T-cell (primary cell): ENCODE measurements at regions not wholly inside any gene's neighbourhood (a gene's known extent, or its start where the extent isn't known, plus 50 kb on each side); places are given as distances from the start of the nearest gene placed in this dataset.

Experiments
- ATAC-seq, 4 experiments: fragments of 200-7000 bp in 3 of 4; fragments of 150-1000 bp in 1 of 4; cut with Tn5 transposase; replicated peaks in 1 of 4; 1 replicate in 3 of 4; 2 replicates in 1 of 4; pipeline ENCODE4 v1.10.0; 2021; ENCODE audit warnings: moderate library complexity in 3 of 4, mild to moderate bottlenecking in 2 of 4, moderate number of reproducible peaks in 1 of 4
- CTCF ChIA-PET, 2 donors: fragments of 300-600 bp; sonication (Branson Sonifier 250); formaldehyde crosslinking; loops; one replicate each; lab custom pipeline; 2022; ENCODE audit warnings: antibody characterized with exemption in 2 of 2; lab: Charles Lee
- POLR2A ChIA-PET, 2 donors: fragments of 300-600 bp; sonication (Branson Sonifier 250); formaldehyde crosslinking; loops; one replicate each; lab custom pipeline; 2022; ENCODE audit warnings: antibody characterized with exemption in 2 of 2; lab: Charles Lee
- DNase-seq, 35 experiments: peaks; one replicate each; pipeline versions ENCODE4 v3.0.0 to v3.0.0-alpha.2; 2013 to 2023
- H3K27ac ChIP-seq: one replicate; pipeline ENCODE4 v1.5.1; 2013; ENCODE audit warnings: low read length
- H3K27me3 ChIP-seq, 2 experiments: replicated peaks in 1 of 2; 1 replicate in 1 of 2; 2 replicates in 1 of 2; pipeline versions ENCODE4 v1.6.1 to v1.7.0; 2013; ENCODE audit warnings: low read length in 1 of 2, mixed read lengths in 1 of 2; ENCODE audit not compliant: control insufficient read depth in 2 of 2, insufficient read depth in 2 of 2; ENCODE audit errors: extremely low read depth in 1 of 2
- H3K36me3 ChIP-seq, 2 donors: 1 replicate in 1 of 2; 2 replicates in 1 of 2; pipeline versions ENCODE4 v1.6.1 to v1.7.0; 2013; ENCODE audit warnings: low read length in 1 of 2; ENCODE audit not compliant: control insufficient read depth in 2 of 2, insufficient read depth in 1 of 2; ENCODE audit errors: extremely low read depth in 1 of 2
- H3K4me1 ChIP-seq, 2 experiments: 1 replicate in 1 of 2; 2 replicates in 1 of 2; pipeline versions ENCODE4 v1.6.1 to v1.7.0; 2013; ENCODE audit warnings: low read length in 2 of 2, mixed read lengths in 1 of 2; ENCODE audit not compliant: insufficient read depth in 2 of 2, control insufficient read depth in 1 of 2; ENCODE audit errors: extremely low read depth in 1 of 2
- H3K4me3 ChIP-seq, 2 donors: 1 replicate in 1 of 2; 2 replicates in 1 of 2; pipeline versions ENCODE4 v1.5.1 to v1.7.0; 2013; ENCODE audit warnings: mild to moderate bottlenecking in 2 of 2, low read length in 1 of 2, moderate library complexity in 1 of 2; ENCODE audit not compliant: control insufficient read depth in 1 of 2; ENCODE audit errors: extremely low read depth in 1 of 2
- H3K9me3 ChIP-seq: 2 replicates; pipeline ENCODE4 v1.7.0; 2013
- H3K27ac Mint-ChIP-seq, 2 donors: one replicate each; pipeline ENCODE4 v1.8.0; 2020 to 2021; ENCODE audit warnings: mild to moderate bottlenecking in 2 of 2, mixed read lengths in 2 of 2
- H3K27me3 Mint-ChIP-seq, 2 donors: one replicate each; pipeline ENCODE4 v1.8.0; 2021 to 2022; ENCODE audit warnings: mixed read lengths in 2 of 2
- H3K36me3 Mint-ChIP-seq: one replicate; pipeline ENCODE4 v1.8.0; 2021; ENCODE audit warnings: mixed read lengths
- H3K4me1 Mint-ChIP-seq, 3 donors: one replicate each; pipeline ENCODE4 v1.8.0; 2020 to 2022; ENCODE audit warnings: mixed read lengths in 3 of 3, mild to moderate bottlenecking in 1 of 3
- H3K4me3 Mint-ChIP-seq, 3 donors: one replicate each; pipeline ENCODE4 v1.8.0; 2020 to 2022; ENCODE audit warnings: mild to moderate bottlenecking in 3 of 3, mixed read lengths in 3 of 3, moderate library complexity in 3 of 3
- H3K9me3 Mint-ChIP-seq, 3 donors: one replicate each; pipeline ENCODE4 v1.8.0; 2020 to 2022; ENCODE audit warnings: mixed read lengths in 3 of 3
- WGBS: methylation state at CpG from one replicate; pipeline ENCODE4 v1.1.5; 2013; ENCODE audit warnings: missing lambda C conversion rate; ENCODE audit not compliant: insufficient coverage; 5-methylcytosine and 5-hydroxymethylcytosine counted together

DNA sequence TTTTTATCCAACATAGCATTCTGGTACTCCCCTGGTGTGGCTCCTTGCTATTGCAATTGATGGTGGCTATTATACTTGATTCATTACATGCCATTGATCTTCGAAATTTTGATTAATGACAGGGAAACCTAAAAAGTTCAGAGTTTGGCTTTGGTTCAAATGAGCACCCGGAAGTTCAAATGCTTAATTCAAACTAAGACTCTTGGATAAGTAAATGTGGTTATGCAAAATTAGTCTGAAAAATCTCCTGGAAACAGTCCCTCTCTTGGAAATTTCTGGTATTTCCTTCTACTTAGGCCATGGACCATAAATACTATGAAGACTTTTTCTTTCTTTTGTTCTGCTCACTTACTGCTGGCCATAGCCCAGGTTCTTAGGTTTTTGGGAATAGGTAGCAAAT lies 65.3 kb upstream of the SMIM21 start:
- peaks cover 0 to 9% of the 10 kb centered on the region in 2 experiments for H3K27me3 ChIP-seq
- no peaks in the 10 kb centered on the region for H3K9me3 ChIP-seq
- H3K27ac ChIP-seq = no peak overlapping the region
- CTCF ChIA-PET = no interaction called here
- Mint-ChIP-seq H3K27me3 (peaks cover 27 to 30% of the 10 kb centered on the region in 2 donors), H3K4me1 (no peaks in the 10 kb centered on the region), H3K4me3 (no peak overlapping the region), H3K9me3 (no peaks in the 10 kb centered on the region), H3K27ac (no peak overlapping the region), H3K36me3 (no peaks in the 10 kb centered on the region)
- POLR2A ChIA-PET = no interaction called here
- no peaks in the 10 kb centered on the region for H3K4me1 ChIP-seq
- no peaks in the 10 kb centered on the region for H3K36me3 ChIP-seq
- no peak overlapping the region for H3K4me3 ChIP-seq
- ATAC-seq = no peak
- 77% methylated on average over 2 of the region's 2 CpGs for WGBS
- DNase-seq = no peak

DNA sequence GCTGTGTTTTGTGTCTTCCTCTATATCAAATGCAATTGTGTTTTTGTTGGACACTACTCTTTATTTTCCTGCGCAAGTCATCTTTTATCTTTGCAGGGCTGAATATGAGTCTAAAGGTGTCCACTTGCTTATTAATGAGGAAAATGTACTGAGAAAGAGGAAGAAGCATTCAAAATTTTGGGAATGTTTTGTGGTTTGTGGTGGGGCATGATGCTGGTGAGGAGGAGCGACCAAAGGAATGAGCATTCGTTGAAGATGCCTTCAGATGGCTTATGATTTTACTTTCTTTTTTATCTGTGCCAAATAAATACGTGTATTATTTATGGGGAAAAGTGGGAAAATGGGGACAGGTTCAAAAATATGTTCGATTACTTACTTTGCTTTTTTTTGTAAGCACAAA lies 63.9 kb upstream of the SMIM21 start:
- DNase-seq = no peak
- ChIA-PET CTCF (interaction anchor here in 1 of 2 donors (1.1 kb wide), 1 partner anchor 13 kb away, joined by 3 read pairs; no protein-coding TSS in a partner anchor), POLR2A (no interaction called here)
- H3K9me3 ChIP-seq = no peaks in the 10 kb centered on the region
- no peak overlapping the region for H3K27ac Mint-ChIP-seq
- H3K36me3 ChIP-seq = no peaks in the 10 kb centered on the region
- no peaks in the 10 kb centered on the region for H3K4me1 Mint-ChIP-seq
- H3K4me1 ChIP-seq = no peaks in the 10 kb centered on the region
- H3K27ac ChIP-seq = no peak overlapping the region
- H3K4me3 Mint-ChIP-seq = no peak overlapping the region
- 52% methylated on average over 3 of the region's 5 CpGs for WGBS
- no peaks in the 10 kb centered on the region for H3K36me3 Mint-ChIP-seq
- peaks cover 0 to 6% of the 10 kb centered on the region in 2 experiments for H3K27me3 ChIP-seq
- no peak for ATAC-seq
- H3K9me3 Mint-ChIP-seq = no peaks in the 10 kb centered on the region
- H3K27me3 Mint-ChIP-seq = peaks cover 31 to 32% of the 10 kb centered on the region in 2 donors
- no peak overlapping the region for H3K4me3 ChIP-seq

DNA sequence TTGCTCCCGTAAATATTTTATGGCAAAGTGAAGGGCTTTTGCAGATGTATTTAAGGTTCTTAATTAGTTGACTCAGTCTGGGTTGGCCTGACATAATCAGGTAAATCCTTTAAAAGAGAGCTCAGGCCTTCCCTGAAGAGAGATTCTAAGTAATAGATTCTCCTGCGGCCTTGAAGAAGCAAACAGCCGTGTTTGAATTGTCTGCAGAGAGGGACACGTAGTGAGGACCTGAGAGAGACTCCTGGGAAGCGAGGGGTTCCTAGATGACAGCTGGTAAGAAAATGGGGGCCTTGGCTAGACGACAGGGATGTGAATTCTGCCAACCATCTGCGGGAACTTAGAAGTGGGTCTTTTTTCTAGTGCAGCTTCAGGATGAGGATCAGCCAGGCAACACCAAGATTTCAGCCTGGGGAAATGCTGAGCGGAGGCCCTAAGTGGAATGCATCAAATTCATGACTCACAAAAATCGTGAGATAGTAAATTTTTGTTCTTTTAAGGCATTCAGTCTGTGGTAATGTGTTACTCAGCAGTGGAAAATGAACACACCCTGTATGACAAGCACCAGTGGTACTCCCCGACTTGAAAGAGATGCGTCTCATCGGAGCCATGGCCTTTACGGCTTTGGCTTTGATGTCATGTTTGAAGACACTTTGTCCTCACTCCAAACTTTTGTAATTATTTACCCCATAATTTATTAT lies 62.1 kb upstream of the SMIM21 start:
- Mint-ChIP-seq H3K27ac (no peak overlapping the region), H3K27me3 (peaks cover 23 to 30% of the 10 kb centered on the region in 2 donors), H3K4me1 (no peaks in the 10 kb centered on the region), H3K4me3 (no peak overlapping the region), H3K9me3 (no peaks in the 10 kb centered on the region), H3K36me3 (no peaks in the 10 kb centered on the region)
- no peaks in the 10 kb centered on the region for H3K27me3 ChIP-seq
- no peak for ATAC-seq
- H3K36me3 ChIP-seq = no peaks in the 10 kb centered on the region
- no peak overlapping the region for H3K4me3 ChIP-seq
- WGBS = 84% methylated on average over 8 of the region's 13 CpGs
- no peak for DNase-seq
- H3K9me3 ChIP-seq = no peaks in the 10 kb centered on the region
- no peak overlapping the region for H3K27ac ChIP-seq
- CTCF ChIA-PET = no interaction called here
- POLR2A ChIA-PET = no interaction called here
- no peaks in the 10 kb centered on the region for H3K4me1 ChIP-seq

DNA sequence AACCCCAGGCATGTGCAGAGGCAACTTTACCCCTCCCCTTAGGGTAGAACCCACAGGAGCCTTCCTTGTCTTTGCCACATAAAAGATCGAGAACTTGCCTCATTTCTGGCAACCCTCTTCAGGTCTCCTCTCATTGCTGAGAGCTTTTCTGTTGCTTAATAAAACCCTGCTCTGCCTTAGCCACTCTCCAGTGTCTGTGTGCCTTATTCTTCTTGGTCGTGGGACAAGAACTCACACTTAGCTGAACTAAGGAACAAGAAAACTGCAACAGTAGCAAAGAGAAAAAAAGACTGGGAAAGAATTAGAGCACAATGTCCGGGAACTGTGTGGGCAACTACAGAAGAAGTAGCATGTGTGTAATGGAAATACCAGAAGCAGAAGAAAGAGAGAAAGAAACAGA lies 56.2 kb upstream of the SMIM21 start:
- ChIA-PET CTCF (no interaction called here), POLR2A (no interaction called here)
- H3K4me1 ChIP-seq = no peaks in the 10 kb centered on the region
- no peaks in the 10 kb centered on the region for H3K27me3 ChIP-seq
- no peaks in the 10 kb centered on the region for H3K36me3 ChIP-seq
- H3K27ac Mint-ChIP-seq = no peak overlapping the region
- peaks cover 27 to 32% of the 10 kb centered on the region in 2 donors for H3K27me3 Mint-ChIP-seq
- H3K4me3 Mint-ChIP-seq = no peak overlapping the region
- DNase-seq = no peak
- WGBS = 67% methylated on average over 2 of the region's 3 CpGs
- no peak overlapping the region for H3K4me3 ChIP-seq
- H3K36me3 Mint-ChIP-seq = no peaks in the 10 kb centered on the region
- ATAC-seq = no peak
- H3K9me3 Mint-ChIP-seq = peaks cover 0 to 10% (median 0%) of the 10 kb centered on the region in 3 donors
- no peak overlapping the region for H3K27ac ChIP-seq
- H3K4me1 Mint-ChIP-seq = peaks cover 0 to 4% (median 0%) of the 10 kb centered on the region in 3 donors
- H3K9me3 ChIP-seq = no peaks in the 10 kb centered on the region

DNA sequence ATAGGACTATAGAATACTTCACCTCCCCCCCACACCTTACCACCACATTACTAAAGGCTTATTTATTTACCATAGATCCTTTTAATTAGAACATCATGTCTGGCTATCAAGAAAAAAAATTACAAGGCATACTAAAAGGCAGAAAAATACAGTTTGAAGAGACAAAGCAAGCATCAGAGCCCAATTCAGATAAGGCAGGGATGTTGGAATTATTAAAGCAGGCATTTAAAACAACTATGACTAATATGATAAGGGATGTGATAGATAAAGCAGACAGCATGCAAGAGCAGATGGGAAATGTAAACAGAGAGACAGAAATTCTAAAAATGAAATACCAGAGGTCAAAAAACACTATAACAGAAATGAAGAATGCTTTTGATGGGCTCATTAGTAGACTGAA lies 55.4 kb upstream of the SMIM21 start:
- Histone ChIP-seq H3K36me3 (no peaks in the 10 kb centered on the region), H3K27me3 (no peaks in the 10 kb centered on the region), H3K4me1 (no peaks in the 10 kb centered on the region), H3K27ac (no peak overlapping the region), H3K9me3 (no peaks in the 10 kb centered on the region), H3K4me3 (no peak overlapping the region)
- no peak for DNase-seq
- peaks cover 25 to 29% of the 10 kb centered on the region in 2 donors for H3K27me3 Mint-ChIP-seq
- no peak overlapping the region for H3K4me3 Mint-ChIP-seq
- ChIA-PET POLR2A (no interaction called here), CTCF (no interaction called here)
- H3K36me3 Mint-ChIP-seq = no peaks in the 10 kb centered on the region
- no peak overlapping the region for H3K27ac Mint-ChIP-seq
- peaks cover 0 to 10% (median 0%) of the 10 kb centered on the region in 3 donors for H3K9me3 Mint-ChIP-seq
- no peak for ATAC-seq
- H3K4me1 Mint-ChIP-seq = peaks cover 0 to 4% (median 0%) of the 10 kb centered on the region in 3 donors

DNA sequence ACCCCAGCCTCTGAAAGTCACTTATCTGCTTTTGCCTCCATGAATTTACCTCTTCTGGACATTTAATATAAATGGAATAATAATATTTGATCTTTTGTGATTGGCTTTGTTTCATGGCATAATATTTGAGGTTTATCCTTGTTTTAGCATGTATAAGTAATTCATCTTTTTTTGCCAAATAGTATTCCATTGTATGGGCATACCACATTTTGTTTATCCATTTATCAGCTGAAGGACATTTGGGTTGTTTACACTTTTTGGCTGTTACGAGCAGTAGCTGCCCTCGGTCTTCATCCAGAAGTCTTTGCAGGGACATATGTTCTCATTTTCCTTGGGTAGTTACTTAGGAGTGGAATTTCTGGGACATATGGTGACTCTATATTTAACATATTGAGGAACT lies 53.0 kb upstream of the SMIM21 start:
- Histone ChIP-seq H3K4me3 (no peak overlapping the region), H3K4me1 (no peaks in the 10 kb centered on the region), H3K9me3 (no peaks in the 10 kb centered on the region), H3K36me3 (no peaks in the 10 kb centered on the region), H3K27ac (no peak overlapping the region), H3K27me3 (no peaks in the 10 kb centered on the region)
- Mint-ChIP-seq H3K9me3 (peaks cover 0 to 10% (median 0%) of the 10 kb centered on the region in 3 donors), H3K27ac (no peak overlapping the region), H3K4me1 (peaks cover 0 to 4% (median 0%) of the 10 kb centered on the region in 3 donors), H3K4me3 (no peak overlapping the region), H3K27me3 (peaks cover 16 to 21% of the 10 kb centered on the region in 2 donors), H3K36me3 (no peaks in the 10 kb centered on the region)
- WGBS = no CpG with 5 or more reads among the region's 2 CpGs
- DNase-seq = no peak
- ChIA-PET POLR2A (no interaction called here), CTCF (interaction anchor here (0.8 to 2.5 kb wide), 5 partner anchors 11 to 857 kb away, joined by 3 to 19 read pairs (median 4); no protein-coding TSS in a partner anchor)
- no peak for ATAC-seq
